DMS79 (cell line): ENCODE measurements at regions not wholly inside any gene's neighbourhood (a gene's known extent, or its start where the extent isn't known, plus 50 kb on each side); places are given as distances from the start of the nearest gene placed in this dataset.
A peak's percentile ranks its signal among the peaks of the same experiment; 100 is the strongest.
"Not testable (repeated sequence)": the region's sequence is repeated elsewhere in the genome, so short reads cannot be mapped to it uniquely, and the experiment has no call there.

Experiments used
- DNase-seq: peaks from one replicate; lab custom pipeline; 2025; lab: John Stamatoyannopoulos, UW

- no peak for DNase-seq
These were observed 1018.8 kb upstream of the FANCL start for GRCh38 chr2:59259913-59260312.

DNA sequence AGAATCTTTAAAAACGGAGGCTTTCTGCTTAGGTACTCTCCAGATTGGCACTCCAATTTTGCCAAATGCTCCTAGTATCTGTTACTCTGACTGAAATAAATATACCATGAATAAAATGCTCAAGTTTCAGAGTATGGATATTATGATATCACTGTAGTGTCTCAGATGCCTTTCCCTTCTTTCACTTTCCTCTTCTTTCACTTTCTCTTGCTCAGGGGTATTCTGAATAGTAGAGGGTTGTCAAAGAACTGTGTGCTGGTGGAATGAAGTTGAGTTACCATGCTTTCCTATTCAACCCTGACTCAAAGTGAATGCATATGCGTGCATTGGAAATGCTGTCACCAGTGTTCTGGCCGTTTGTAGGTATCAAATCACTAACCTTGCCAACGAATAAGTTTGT is 1015.2 kb upstream of the FANCL start:
- no peak for DNase-seq

DNA sequence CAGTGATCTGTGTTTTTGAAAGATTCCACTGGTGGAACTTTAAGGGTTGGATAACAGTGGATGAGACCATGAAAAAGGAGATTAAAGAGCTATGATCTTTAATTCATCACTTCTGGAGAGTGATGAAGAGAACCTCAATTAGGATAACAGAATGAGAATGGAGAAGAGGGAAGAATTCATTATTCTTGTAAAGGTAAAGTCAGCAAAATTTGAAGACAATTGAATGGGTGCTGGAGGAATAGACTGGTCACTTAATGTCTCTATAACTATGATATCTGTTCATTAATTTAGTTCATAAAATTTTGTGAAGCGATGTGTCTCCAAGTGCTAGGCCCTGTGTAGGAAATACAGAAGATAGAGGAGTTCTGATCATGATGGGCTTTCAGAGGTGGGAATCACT is 1013.2 kb upstream of the FANCL start:
- no peak for DNase-seq

GRCh38 chr2:59250307-59250677 is 1009.2 kb upstream of the FANCL start:
- DNase-seq: no peak

DNA sequence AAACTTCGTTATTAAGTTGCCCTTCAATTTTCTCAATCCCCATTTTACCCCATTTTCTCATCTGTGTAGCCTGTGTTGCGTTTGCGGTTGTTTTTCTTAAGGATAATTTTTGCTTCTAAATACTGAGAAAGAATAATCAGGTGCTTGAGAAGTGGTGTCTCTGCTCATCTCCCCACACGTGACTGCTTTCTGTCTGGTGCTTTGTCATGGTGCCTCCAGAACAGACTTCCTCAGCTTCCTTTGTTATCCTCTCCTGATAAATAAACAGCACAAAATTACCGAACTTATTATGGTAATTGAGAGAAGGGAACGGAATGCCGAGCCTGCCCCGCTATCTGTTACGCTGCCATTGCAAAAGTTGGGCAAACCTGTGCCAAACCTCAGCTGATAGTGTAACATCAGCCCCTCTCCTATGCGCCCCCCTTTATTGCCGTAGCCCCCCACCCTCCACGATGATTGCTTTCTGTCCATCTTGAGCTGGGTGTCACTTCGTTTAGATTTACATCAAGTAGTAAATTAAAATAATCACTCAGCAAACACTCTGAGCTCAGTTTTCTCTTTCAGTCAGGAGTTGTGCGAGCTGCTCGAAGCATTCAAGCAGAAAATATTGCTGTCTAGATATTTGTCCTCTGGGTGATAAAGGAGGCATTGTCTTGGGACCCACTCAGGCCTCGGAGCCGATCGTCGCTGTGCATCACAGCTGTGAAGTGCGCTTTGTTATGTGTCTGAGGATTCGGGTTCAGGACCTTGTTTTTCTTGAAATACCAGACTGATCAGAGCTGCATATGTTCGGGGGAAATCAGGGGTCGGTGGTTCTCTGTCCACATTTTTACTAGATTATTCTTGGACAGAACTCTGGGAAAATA is 1008.5 kb upstream of the FANCL start:
- no peak for DNase-seq

GRCh38 chr2:59239146-59239545 is 998.0 kb upstream of the FANCL start:
- DNase-seq: no peak

GRCh38 chr2:59237311-59237710 is 996.2 kb upstream of the FANCL start:
- DNase-seq: peak; percentile 10

GRCh38 chr2:59236723-59237122 is 995.6 kb upstream of the FANCL start:
- no peak for DNase-seq

DNA sequence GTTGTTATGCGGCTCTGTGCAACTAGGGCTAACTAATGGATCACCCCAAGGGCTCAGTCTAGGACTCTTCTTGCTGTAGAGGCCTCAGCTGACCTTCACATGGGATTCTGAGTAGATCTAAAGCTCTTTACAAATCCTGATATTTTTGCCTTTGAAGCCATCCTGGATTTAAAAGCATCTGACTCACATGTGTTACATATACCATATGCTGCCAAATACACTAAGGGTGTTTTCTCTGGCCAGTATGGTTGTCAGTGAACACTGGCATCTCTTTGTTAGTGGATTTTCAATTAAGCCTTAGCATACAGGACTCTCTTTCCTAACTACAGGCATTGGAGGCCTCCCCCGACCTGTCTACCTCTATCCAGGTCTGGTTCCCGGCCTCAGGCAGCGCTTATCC is 992.8 kb upstream of the FANCL start:
- no peak for DNase-seq

GRCh38 chr2:59233448-59233847 is 992.3 kb upstream of the FANCL start:
- no peak for DNase-seq

GRCh38 chr2:59232394-59233165 is 991.5 kb upstream of the FANCL start:
- DNase-seq: no peak

GRCh38 chr2:59226362-59226761 is 985.2 kb upstream of the FANCL start:
- DNase-seq: not testable (repeated sequence)

GRCh38 chr2:59223742-59224141 is 982.6 kb upstream of the FANCL start:
- DNase-seq: no peak

DNA sequence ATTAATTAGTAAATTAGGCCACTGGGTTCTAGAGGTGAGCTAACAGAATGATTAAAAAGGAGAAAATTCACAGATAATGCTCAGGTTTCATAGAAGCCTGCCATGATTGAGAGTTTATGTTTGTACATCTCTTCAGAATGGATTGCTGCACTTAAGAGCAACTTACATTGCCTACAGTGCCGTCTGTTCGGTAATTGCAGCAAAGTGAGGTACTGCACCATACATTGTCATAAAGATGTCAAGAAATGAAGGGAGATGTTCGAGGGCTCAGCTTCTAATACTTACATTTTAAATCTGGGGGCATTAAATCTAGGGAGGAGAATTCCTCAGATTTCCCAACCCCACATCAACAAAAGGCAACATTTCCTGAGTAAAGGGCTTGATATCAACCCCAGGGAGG is 976.2 kb upstream of the FANCL start:
- no peak for DNase-seq

- DNase-seq: no peak
These were observed 965.2 kb upstream of the FANCL start for GRCh38 chr2:59206361-59206760.

DNA sequence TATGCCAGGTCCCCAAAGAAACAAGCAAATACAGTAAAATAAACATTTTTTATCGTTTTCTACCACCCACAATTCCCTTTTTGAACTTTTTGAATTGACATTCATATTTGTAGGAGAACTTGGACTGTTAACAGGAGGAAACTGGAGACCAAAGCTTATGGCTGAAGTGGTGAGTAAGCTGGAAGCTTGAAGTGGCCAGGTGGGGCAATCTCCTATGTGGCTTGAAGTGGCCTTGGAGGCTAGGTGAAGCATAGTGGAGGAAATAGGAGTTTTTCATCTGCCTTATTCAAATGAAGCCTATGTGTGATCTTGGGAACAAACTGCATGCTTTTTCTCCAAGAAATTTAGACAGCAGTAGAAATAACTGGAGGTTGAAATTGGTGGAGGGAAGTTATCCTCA is 962.9 kb upstream of the FANCL start:
- peak; percentile 61 for DNase-seq

DNA sequence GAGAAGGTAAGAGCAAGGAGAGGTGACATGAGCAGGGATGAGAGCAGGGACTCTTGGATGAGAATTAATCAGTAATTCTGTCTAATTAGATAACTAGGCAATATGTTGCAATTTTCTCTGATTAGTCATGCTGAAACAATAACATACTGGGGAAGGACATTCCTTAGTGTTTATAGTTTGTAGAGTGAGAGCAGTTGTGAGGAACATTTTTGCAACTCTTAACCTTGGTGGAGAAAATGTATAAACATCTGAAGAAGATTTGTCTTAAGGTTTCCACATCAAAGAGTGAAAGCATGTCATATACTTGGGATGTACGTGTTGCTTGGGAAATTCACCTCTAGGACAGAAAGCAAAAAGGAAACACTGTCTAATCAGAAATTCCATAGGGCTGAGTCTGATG is 955.4 kb upstream of the FANCL start:
- DNase-seq: no peak

- DNase-seq: no peak
These were observed 954.7 kb upstream of the FANCL start for GRCh38 chr2:59195851-59196250.

DNA sequence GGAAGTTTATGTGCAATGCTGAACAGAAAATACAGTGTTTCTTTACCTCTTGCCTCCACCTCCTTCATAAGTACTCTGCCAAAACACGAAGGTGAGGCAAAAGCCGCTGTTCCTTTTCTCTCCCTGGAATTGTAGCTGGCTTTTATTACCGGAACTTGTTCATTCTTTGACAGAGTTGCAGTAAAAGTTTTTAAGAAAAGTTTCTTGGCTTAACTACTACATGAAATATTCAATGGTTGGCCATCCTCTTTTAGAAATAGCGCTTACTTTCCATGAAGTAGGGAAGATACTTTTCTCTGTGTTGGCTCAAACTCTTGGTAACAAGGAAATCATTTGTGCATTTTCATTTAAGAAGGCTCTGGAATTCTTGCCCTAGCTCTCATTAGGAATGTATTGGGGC is 950.7 kb upstream of the FANCL start:
- no peak for DNase-seq

DNA sequence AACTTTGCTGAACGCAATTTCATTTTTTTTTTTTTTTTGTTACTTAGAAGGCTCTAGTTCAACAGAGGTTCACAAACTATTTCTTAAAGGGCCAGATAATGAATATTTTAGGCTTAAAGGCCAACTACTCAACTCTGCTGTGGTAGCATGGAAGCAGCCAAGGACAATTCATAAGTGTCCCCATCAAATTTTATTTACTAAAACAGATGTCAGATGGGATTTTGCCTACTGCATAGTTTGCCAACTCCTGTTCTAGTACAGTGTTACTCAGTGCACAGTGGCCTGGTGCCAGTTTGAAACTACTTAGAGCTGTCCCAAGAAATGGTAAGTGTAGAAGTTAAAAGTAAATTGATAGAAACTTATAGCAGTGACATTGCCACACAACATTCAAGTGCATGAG is 949.4 kb upstream of the FANCL start:
- no peak for DNase-seq

GRCh38 chr2:59184276-59185020 is 943.3 kb upstream of the FANCL start:
- no peak for DNase-seq

DNA sequence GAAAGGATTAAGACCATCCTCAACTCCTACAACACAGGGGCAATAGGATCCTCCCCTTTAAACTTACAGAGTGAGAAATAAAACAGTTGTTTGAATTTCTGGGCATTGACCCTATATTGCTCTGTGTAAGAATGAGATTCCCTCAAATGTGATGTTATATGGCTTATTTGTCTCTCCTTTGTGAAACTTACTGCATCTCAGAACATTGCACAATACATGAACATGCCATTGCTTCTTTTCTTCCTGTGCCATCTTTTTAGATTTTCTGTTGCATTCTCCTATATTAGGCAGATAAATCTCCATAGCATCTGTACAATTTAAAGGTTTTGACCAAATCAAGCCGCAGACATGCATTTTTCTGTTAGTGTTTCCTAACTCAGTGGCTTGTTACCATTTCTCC is 941.9 kb upstream of the FANCL start:
- no peak for DNase-seq

GRCh38 chr2:59182249-59182648 is 941.1 kb upstream of the FANCL start:
- no peak for DNase-seq
